GM21576 (cell line): ENCODE measurements at regions not wholly inside any gene's neighbourhood (a gene's known extent, or its start where the extent isn't known, plus 50 kb on each side); places are given as distances from the start of the nearest gene placed in this dataset.
"Not testable (repeated sequence)": the region's sequence is repeated elsewhere in the genome, so short reads cannot be mapped to it uniquely, and the experiment has no call there.

Experiments used
- ATAC-seq: cut with Tn5 transposase; IDR thresholded peaks from one replicate; pipeline ENCODE4 v1.9.1; 2021; ENCODE audit warnings: mild to moderate bottlenecking, moderate library complexity; ENCODE audit not compliant: unreplicated experiment

- no peak for ATAC-seq
Measured at GRCh38 chr6:148602136-148602535, 144.7 kb upstream of the UST start.

DNA sequence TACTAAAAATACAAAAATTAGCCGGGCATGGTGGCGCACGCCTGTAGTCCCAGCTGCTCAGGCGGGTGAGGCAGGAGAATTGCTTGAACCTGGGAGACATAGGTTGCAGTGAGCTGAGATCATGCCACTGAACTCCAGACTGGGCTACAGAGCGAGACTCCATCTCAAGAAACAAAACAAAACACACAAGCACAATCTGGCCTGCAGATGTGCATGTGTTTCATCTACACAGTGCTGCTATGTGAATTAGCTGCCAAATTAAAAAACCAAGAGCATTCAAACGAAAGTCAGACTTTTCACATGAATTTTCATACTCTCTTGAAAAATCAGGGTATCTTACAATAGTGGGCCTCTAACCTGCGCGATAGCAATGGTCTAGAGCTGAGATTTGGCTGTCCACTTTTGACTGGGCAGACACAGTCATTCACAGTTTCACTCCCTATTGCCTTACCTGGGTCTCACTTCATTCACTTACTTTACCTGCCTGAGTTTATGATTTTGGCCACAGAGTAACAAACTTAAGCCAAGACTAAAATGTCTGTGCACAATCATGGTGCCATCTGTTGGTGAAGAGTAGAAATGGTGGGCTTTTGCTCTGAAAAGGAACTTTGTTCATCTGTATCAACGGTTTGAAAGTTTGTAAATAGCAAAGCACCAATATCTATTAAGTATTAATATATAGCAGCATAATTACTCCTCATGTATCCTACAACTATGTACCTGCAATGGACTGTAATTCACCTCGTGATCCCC, 138.5 kb upstream of the UST start:
- no peak for ATAC-seq

DNA sequence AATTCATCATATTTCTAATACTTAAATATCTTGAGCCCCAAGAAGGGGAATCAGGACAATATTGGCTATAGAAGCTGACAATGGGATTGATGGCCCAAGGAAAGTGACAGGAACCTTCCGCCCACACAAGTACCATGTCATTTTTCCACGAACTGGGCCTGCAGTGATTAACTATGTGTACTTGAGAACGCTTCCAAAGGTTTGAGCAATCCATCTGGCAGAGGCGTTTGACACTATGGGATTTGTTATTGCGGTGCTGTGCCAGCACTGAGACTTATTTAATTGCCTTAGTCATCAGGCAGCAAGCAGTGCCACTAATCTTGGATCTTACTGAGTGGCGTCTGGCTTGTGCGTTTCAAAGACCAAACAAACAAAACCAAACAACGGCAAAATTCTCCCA, 135.6 kb upstream of the UST start:
- ATAC-seq = no peak

DNA sequence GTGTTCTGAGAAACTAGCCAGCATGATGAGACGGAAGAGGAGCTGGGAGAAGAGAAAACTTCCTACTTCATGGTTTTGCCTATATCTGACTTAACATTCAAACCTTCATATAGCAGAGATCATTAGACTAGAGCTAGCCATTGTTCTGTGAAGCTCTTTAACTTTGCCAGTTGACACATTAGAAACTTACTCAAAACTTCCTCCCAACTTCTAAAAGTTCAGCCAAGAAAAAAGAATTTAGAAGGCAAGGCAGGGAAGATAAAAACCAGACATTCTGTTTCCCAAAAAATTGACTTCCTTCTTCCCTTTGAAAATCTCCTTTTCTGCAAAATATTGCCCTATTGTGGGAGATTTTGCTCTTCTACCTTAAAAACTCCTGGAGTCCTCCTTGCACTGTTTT, 134.8 kb upstream of the UST start:
- ATAC-seq = no peak

- ATAC-seq = no peak
Measured at GRCh38 chr6:148614602-148615001, 132.2 kb upstream of the UST start.

GRCh38 chr6:148616841-148617240, 130.0 kb upstream of the UST start:
- no peak for ATAC-seq

DNA sequence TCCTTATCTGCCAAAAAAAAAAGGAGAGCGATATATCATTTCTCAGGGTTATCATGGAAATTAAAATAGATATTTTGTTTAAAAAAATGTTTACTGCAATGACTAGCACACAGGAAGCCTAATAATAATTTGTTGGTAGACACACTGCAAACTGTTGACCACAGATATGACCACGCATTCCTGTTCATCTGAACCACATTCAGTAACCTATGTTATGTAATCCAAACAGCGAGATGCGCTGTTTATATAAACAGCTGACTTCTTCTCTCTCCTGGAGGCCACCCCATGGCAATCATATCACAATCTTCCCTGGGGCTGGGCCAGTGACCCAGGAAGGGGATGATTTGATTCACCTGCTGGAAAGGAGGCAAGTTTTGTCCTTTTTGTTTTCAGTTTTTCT, 129.3 kb upstream of the UST start:
- ATAC-seq = no peak

GRCh38 chr6:148619891-148620290, 126.9 kb upstream of the UST start:
- ATAC-seq = no peak

GRCh38 chr6:148620579-148621298, 126.1 kb upstream of the UST start:
- peak; percentile 92 for ATAC-seq

GRCh38 chr6:148625609-148626008, 121.2 kb upstream of the UST start:
- no peak for ATAC-seq

DNA sequence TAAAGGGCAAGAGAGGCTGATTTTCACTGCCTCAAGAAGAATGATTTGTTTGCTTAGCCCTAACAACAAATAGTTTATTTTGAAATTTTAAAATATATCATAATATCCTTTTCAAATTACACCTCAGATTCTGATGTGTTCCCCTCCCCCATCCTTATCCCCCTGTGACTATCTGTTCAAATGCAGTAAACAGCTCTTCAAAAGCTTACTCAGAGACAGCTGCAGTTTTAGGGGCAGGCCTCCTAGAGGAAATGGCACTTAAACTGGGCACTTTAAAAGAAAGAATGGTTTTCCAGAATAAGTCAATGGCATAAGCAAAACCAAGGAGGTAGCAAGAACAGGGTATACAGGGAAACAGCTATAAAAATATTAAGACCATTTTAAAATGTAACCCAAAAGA, 118.6 kb upstream of the UST start:
- ATAC-seq = no peak

DNA sequence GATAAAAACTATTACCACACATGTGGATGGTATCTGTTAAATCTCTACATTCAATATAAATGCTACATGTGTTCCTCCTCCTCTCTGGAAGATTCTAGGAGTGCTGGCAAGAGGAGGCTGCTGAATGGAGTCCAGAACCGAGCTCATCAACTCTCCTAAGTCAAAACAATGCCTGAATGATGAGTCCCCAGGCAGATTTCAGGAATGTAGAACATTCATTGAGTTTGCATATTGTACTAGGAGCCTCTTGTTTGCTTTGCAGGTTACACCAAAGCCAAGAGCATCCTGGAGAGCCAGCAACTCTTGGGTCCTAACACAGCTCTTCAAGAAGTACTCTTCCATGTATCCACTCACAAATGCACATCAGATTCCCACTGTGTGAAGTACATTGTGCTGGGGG, 117.6 kb upstream of the UST start:
- no peak for ATAC-seq

GRCh38 chr6:148629592-148630465, 117.0 kb upstream of the UST start:
- no peak for ATAC-seq

DNA sequence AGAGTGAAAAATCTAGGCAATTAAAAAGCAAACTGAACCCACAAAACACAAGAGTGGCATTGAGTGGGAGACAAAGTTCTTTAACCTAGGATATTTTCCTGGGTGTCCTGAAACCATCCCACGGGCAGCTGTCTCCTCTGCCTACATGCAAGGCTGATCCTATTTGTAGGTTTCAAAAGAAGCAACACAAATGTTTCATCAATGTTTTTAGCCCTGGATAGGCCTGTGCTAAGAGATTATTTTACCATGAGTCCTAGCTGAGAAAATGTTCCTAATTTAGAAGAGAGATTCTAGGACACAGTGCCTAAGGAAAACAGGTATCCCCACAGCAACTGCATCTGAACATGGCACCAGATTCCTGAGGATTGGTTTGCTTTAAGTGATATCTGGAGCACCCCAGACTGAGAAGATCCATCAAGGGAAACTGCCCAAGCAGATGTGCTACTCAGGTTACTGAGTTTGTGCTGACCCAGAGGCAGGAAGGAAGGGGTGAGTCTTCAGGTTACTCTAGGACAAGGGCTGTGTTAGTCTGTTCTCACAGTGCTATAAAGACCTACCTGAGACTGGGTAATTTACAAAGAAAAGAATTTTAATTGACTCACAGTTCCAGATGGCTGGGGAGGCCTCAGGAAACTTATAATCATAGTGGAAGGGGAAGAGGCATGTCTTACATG, 111.6 kb upstream of the UST start:
- ATAC-seq = no peak

DNA sequence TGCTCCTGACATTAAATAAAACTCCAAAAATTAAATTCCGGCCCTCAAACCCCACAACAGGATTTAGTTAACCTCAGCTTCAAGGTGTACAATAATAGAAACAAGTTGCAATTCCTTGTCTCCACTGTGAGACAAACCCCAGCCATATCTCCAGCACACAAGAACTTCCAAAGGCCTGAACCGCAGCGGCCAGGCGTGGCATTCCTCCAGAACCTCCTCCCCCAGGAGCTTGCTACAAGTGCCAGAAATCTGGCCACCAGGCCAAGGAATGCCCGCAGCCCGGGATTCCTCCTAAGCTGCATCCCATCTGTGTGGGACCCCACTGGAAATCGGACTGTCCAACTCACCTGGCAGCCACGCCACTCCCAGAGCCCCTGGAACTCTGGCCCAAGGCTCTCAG, 105.0 kb upstream of the UST start:
- ATAC-seq = not testable (repeated sequence)

DNA sequence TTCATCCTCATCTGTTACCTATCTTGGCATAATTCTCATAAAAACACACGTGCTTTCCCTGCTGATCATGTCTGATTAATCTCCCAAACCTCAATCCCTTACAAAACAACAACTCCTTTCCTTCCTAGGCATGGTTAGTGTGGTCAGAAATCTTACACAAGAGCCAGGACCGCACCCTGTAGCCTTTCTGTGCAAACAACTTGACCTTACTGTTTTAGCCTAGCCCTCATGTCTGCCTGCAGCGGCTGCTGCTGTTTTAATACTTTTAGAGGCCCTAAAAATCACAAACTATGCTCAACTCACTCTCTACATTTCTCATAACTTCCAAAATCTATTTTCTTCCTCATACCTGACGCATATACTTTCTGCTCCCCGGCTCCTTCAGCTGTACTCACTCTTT, 103.6 kb upstream of the UST start:
- ATAC-seq = not testable (repeated sequence)

DNA sequence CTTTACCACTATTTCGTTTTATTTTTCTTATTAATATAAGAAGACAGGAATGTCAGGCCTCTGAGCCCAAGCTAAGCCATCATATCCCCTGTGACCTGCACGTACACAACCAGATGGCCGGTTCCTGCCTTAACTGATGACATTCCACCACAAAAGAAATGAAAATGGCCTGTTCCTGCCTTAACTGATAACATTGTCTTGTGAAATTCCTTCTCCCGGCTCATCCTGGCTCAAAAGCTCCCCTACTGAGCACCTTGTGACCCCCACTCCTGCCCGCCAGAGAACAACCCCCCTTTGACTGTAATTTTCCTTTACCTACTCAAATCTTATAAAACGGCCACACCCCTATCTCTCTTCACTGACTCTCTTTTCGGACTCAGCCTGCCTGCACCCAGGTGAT, 101.8 kb upstream of the UST start:
- ATAC-seq = not testable (repeated sequence)

- no peak for ATAC-seq
Measured at GRCh38 chr6:148648754-148649453, 97.9 kb upstream of the UST start.

DNA sequence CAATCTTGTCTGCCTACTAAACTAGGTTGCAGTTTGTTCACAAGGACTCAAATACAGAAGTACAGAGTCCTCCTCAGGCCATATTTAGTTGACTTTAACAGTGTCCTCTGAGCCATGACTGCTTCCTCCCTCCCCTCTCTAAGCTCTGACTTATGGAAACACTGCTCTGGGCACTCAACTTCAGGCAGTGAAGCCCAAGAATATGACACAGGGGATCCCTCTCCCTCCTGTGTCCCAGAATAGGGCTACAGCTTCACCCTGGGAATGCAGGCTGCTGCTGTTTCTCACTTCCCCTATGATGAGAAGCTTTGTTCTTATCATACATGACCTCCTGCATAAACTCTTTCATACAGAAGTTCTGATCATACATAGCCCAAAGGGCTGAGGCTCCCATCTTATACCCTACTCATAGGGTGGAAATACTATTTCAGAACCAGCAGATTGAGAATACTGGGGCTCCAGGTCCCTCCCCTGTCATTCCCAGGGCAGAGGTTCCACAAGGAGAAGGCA, 97.3 kb upstream of the UST start:
- no peak for ATAC-seq

DNA sequence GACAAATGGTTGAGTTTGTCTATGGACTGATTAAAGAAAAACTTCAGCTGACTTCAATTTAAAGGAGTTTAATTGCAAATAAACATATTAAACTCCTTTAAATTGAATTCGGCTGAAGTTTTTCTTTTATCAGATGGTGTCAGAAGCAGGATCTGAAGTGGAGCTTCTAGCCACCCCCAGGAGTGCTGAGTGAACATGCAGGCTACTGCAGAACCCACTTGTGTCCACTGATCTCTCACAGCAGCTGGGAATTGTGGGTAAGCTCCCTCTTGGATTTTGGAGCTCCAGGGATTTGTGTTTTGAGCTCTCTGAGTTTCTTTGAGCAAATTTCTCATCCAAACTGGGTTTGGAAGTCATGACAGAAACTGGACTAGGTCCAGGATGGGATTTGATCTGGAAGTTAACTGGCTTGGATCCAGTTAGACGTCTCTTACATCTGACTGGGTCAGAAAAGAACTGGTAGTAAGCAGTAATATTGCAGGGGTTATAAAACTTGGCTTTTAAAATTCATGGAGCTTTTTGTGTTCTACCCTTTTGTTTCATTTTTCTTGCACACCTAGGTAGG, 95.8 kb upstream of the UST start:
- ATAC-seq = no peak
